ENCODE measurements at regions not wholly inside any gene's neighbourhood (a gene's known extent, or its start where the extent isn't known, plus 50 kb on each side); places are given as distances from the start of the nearest gene placed in this dataset.

DNA sequence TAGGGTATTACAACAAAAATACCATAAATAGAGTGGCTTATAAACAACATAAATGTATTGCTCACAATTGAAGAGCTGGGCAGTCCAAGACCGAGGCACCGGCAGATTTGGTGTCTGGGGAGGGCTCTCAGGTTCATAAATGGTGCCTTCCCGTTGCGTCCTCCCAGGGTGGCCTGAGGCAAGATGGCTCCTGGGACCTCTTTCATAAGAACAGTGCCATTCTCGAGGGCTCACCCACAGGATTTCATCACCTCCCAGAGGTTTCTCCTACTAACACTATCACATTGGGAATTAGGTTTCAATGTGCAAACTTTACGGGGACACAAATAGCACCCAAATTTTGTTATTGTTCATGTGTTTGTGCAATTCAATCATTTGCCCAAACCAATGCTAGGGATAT, 793.5 kb upstream of the HS6ST1 start:
- DNase-seq (ENCODE audit: low read depth in 2 of 2) = no peak

DNA sequence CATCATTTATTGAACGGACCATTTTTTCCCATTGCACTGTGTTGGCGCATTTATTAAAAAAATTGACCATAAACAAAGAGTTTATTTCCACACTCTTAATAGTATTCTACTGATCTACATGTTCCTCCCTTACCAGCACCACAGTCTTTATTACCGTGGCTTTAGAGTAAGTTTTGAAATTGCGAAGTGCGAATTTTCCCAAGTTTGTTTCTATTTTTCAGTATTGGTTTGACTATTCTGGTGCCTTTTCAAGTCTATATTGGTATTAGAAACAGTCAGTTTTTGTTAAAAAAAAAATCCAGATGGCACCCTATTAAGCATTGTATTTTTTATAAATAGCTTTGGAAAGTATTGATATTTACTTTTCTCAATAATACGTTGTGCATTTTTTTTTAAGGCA, 795.1 kb upstream of the HS6ST1 start:
- no peak for DNase-seq (ENCODE audit: low read depth in 2 of 2)

DNA sequence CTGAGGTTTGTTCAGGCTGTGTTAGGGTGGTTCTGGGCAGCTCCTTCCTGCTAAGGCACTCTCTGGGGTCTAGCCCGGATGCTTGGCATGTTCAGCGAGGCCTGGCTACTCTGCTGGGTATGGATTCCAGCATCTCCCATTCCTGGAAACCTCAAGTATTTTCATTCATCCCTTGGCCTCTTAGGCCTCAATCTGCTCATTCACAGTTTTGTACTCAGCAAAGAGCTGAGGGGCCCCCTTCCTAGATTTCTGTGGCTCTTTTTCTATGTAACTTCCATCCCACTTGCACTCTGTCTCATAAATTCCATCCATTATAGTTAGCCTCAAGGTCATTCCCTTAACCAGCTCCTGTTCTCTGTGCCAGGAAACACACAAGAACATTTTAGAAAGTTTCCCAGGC, 798.8 kb upstream of the HS6ST1 start:
- no peak for DNase-seq (ENCODE audit: low read depth in 2 of 2)

DNA sequence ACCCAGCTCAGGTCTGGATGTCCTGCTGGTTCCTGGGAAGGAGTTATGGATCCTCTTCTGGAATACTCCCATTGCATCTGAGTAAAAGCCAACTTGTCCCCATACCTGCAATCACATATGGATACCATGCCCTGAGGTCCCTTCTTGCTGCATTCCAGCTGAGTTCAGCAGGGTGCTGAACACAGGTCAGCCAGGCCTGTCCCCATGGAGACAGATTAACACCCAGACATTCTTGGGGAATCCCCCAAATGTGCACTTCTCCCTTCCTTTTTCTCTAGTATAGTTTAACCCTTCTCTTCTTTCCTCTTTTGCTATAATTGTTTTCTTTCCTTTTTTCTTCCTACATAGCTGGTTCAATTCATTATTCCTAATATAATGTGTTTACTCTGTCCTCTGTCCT, 799.6 kb upstream of the HS6ST1 start:
- no peak for DNase-seq (ENCODE audit: low read depth in 2 of 2)

DNA sequence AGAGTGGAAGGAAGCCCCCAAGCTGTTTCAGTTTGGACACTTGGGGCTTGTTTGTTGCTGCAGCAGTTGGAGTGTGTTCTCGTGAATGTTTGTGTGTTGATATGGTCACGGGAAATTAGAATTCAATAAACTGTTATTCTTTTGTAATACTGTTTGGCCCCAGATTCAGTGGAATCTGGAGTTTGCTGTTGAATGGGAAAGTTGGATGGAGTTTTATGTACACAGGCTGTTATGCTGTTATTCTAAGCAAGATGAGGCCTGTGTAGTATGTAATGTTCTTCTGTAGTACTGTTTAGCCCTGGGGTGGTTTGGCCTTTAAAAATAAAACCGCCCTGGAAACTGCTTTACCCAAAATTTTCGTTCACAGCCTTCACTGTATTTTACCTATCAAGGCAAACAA, 810.4 kb upstream of the HS6ST1 start:
- DNase-seq (ENCODE audit: low read depth in 2 of 2) = no peak

DNA sequence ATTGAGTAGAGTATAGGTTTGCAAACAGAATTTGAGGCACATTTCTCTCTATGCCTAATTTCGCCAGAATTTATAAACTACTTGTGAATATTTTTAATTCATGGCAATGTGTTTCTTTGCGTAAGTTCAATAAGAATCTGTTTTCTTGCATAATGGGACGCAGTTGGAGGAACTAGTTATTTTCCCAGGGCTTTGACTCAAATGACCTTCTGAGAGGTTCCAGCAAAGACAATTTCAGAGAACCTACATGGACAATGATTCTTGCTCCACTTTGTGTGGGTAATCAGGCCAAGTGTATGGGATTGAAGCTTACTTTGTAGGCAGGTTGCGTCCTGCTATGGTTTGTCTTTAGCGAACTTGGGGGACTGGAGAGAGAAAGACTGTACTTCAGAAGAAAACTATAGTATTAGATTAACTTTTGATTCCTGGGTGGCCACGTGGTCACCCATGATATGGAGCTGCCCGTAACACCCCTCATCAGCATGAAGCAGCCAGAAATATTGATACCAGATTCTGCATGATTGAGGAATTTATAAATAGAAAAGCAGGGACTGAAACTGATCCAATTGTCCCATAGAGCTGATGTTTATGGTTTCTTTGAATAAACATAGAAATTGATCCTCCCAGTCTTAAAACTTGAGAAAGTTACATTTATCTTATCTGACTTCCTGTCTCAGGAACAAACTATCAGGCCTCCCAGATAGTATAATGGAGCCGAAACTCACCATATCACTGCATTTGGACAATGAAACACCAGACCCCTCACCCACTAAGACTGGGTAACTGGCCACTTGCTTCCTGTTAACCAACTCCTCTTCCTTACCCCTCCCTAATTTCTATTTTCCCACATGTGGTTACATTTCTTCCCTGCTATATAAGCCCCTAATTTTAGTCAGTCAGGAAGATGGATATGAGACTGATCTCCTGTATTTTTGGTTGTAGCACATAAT, 815.3 kb upstream of the HS6ST1 start:
- DNase-seq (ENCODE audit: low read depth in 2 of 2) = no peak

DNA sequence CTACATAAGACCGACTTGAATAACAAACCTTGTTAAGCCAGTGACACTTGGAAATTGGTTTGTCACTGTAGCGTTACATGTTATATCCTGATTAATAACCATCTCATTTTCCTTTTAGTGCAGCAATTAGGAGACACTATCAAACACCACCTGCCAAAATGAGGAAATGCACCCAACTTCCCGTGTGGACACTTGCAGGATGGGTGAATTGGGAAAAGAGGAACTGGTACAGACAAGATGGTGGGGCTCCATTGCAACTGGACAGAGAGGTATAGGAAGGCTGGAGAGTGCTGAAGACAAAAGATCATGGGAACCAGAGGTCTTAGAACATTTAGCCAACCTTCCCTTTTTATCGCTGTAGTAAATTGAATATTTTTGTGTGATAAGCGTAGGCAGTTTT, 816.3 kb upstream of the HS6ST1 start:
- no peak for DNase-seq (ENCODE audit: low read depth in 2 of 2)

DNA sequence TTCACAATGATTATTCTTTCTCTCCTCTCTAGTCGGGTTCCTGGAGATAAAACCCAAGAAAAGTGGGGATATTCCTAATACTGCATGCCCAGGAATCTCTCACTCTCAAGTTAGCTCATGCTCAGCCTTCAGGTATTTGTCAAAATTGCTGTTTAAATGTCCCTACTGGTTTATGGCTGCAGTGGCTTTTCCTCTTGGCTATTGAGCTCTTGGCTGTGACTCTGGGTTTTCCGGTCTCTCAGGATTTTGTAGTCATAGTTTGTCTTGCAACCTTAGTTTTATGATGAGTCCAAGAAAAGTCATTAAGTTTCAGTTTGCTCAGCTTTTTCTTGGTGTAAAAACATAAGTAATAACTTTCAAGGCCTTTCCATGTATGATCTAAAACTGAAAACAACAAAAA, 820.7 kb upstream of the HS6ST1 start:
- no peak for DNase-seq (ENCODE audit: low read depth in 2 of 2)

DNA sequence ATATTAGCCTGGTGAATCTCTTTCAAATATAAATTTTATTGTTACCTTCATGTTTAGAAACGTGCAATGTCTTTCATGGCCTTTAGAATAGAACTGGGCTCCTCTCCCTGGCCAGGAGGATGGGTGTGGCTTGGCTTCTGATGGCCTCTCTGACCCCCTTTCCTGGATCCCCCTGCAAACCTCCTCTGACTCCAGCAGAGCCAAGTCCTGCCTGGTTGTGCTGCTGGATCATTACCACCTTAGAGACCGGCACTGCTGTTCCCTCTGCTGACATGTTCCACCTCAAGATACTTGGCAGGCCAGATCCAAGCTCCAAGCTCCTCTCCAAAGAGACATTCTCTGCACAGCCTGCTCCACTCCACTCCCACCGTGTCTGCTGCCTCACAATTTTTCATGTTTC, 823.8 kb upstream of the HS6ST1 start:
- DNase-seq (ENCODE audit: low read depth in 2 of 2) = no peak

DNA sequence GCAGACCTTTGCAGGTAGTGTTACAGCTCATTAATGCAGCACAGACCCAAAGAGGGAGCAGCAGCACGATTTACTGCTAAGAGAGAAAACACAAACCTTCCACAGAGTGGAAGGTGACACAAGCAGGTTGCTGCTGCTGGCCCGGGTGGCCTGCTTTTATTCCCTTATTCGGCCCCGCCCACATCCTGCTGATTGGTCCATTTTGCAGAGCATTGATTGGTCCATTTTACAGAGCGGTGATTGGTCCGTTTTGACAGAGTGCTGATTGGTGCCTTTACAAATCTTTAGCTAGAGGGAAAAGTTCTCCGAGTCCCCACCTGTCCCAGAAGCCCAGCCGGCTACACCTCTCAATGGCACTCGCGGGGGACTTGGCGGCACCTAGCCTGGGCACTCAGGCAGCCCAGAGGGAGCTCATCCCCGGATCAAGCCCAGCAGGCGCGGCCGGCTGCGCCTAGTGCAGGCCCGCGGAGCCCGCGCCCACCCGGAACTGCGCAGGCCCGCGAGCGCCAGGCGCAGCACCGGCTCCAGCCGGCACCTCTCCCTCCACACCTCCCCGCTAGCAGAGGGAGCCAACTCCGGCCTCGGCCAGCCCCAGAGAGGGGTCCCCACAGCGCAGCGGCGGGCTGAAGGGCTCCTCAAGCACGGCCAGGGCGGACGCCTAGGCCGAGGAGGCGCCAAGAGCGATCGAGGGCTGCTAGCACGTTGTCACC, 825.6 kb upstream of the HS6ST1 start:
- DNase-seq (ENCODE audit: low read depth in 2 of 2) = no peak

DNA sequence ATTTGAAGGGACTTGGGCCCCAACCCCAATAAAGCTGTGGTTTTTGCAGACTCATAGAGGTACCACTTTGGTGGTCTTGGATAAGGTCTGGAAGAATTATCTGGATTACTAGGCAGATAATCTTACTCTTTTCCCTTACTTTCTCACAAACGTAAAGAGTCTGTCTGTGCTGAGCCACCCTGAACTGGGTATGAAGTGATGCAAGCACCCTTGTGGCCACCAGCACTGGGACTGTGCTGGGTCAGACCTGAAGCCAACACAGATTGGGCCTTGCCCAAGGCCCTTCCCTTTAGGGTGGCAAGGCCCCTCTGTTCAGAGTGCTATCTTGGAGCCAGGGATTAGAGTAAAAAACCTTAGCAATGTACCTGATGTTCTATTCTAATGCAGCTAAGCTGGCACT, 827.0 kb upstream of the RAB6C start:
- no peak for DNase-seq (ENCODE audit: low read depth in 2 of 2)

DNA sequence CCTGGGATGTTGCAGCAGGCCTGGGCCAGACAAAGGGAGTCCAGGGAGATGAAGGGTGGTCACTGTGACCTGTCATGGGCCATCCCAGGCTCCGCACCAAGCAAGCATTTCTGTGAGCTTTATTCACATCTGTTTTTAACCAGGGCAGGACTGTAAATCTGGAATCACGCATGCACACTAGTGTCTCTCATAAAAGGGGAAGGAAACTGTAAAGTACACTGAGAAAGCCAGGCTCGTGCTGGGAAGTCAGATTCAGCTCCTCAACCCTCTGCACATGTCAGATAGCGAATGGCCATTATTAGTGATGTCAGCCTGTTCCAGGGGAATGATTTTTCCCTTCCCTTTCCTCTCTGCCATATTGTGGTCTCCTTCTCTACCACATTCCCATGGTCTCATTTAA, 818.6 kb upstream of the RAB6C start:
- no peak for DNase-seq (ENCODE audit: low read depth in 2 of 2)

DNA sequence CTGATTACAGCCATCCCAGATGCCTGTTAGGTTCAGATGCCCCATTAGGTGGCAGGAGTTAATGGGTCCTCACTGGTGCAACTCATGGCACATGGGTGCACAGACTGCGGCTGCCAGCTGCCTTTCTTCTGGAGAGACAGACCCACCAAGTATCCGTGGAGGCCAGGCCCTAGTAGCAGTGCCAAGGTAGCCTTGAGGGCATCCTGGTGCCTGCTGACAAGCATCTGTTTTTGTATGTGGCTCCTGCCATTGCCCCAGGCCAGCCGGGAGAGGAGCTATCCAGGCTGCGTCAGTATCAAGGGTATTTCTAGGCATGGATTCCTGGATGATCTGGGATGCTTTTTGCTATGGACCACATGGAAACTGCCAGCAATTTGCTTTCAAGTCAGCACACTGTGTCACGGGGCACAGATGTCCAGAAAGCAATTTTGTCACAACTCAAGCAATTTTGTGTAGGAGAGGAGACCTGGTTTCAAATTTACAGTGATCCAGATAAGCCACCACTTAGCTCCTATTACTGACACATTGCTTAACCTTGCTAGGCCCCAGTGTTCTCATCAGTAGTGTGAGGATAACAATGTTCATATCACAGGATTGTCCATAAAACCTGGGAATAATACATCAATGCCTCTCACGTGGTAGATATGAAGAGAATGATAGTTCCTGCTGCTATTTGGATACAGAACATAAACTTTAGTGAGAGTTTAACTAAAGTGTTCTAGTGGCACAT, 815.1 kb upstream of the RAB6C start:
- no peak for DNase-seq (ENCODE audit: low read depth in 2 of 2)

DNA sequence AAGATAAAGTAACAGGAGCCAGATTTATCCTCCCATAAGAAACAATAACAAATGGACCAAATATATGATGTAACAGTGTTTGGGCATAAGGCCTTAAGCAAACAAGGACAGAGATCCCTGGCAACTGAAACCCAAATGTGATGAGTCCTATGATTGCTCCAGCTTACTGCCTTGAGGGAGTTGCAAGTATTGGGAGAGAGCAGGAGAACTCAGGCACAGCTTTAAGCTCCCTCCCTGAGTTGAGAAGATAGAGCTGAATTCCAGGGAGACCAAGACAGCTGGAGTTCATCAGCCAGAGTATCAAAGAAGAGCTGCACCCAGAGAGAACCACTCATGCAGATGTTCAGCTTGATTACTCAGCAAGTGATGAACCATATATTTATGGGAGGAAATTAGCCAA, 814.5 kb upstream of the RAB6C start:
- no peak for DNase-seq (ENCODE audit: low read depth in 2 of 2)

DNA sequence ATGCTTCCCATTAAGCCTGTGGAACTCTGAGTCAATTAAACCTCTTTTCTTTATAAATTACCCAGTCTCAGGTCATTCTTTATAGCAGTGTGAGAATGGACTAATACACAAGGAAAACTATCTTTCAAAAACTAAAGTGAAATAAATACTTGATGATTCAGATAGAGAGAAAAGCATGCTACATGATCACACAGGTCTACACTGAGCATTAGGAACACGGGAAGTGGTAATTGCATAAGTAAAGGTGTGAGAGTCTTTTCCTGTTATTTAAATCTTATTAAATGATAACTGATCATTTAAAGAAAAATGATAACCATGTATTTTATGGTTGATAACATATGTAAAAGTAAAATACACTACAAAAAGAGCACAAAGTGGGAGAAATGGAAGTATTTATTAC, 812.0 kb upstream of the RAB6C start:
- DNase-seq (ENCODE audit: low read depth in 2 of 2) = no peak

DNA sequence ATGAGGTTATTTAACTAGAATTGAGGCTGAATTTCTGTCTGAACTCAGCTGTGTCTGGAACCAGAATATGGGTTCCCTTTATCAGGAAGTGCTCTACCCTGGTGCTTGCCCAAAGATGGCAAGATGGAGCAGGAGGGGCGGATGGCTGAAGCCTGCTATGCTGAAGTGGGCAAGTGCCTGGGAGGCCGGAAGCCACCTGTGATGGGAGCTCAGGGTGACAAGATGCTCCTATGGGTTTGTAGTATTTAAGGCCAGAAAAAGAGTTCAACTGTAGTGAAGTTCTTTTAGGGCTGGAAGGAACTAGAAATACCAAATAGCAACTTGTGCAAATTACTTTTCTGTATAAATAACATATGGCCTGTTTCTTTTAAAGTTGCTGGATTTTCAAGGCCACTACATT, 808.9 kb upstream of the RAB6C start:
- DNase-seq (ENCODE audit: low read depth in 2 of 2) = no peak

DNA sequence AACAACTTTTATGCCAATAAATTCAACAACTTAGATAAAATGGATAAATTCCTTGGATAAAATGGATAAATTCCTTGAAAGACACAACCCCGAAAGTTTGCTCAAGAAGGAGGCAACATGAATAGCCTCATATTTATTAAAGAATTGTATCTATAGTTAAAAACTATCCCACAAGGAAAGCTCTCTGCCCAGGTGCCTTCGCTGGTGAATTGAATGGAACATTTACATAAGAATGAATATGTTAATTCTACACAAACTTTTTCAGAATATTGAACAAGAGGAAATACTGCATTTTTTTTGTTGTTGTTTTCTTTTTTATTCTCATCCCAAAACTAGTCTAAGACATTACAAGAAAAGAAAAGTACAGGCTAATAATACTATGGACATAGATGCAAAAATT, 805.3 kb upstream of the RAB6C start:
- no peak for DNase-seq (ENCODE audit: low read depth in 2 of 2)

DNA sequence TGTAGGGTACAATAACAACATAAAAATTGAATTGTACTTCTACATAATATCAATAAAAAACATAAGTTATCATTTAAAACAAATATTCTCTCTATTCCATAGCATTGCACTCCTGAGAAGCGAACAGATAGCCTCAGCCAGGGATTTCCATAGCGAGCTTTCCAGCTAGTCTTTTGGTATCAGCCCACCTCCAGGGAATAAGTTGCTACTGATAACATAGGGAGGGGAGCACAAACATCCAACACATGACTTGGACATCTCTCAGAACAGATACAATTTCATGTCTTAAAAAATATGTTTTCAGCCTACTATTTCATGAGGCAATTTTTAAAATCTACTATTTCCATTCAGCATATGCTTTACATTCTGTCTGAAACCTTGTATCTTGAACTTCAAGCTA, 804.4 kb upstream of the RAB6C start:
- DNase-seq (ENCODE audit: low read depth in 2 of 2) = no peak

DNA sequence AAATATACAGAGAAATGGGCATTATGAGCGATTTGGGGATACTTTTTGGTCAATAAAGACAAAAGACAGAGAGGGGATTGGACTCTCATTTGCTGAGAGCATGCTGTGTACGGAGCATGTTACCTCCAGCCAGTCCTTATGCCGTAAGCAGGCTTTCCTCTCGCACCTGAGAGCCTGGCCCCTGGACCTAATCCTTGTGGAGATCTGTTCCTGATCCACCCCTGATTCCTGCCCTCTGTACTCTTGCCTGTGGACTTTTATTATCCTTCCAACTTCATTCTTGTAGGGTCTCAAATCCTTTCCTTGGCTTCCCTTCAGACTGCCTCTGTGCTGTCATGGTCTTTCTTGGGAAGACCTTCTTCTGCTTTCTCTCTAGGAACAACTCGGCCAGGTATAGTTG, 803.1 kb upstream of the RAB6C start:
- DNase-seq (ENCODE audit: low read depth in 2 of 2) = no peak

DNA sequence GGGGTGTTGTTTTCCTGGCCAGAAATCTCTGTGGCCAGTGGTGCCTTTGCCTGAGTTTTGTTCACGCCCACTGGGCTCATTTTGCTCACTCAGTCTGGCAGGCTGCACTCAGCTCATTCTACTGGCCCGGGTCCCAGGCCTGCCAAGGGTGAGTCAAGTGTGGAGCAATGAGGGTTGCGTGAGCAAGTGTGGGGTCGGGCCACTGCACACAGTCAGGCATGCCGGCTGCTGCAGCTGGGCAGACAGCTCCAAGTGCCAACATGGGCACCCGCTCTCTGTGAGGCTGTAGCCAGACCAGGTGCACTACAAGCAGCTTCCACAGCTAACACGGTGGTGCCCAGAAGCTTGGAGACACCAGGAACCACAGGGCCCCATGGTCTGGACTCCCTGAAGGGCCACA, 801.1 kb upstream of the RAB6C start:
- no peak for DNase-seq (ENCODE audit: low read depth in 2 of 2)

DNA sequence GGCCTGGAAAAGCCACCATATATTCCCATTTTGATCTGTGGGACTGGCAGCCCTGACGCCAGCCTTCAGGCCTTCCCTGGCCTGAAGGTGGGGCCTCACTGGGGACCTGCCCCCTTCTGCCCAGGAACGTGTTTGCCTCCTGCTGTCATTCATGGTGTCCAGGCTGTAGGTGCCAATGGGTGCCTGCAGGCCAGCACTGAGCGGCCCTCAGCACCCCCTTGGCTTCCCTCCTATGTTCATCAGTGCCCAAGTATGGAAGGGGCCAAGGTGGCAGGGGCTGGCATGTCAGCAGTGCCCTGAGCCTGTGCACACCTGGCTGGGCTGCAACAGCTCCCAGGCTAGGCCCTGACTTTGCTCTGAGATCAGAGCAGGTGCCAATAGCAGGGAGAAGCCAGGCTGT, 800.3 kb upstream of the RAB6C start:
- no peak for DNase-seq (ENCODE audit: low read depth in 2 of 2)

DNA sequence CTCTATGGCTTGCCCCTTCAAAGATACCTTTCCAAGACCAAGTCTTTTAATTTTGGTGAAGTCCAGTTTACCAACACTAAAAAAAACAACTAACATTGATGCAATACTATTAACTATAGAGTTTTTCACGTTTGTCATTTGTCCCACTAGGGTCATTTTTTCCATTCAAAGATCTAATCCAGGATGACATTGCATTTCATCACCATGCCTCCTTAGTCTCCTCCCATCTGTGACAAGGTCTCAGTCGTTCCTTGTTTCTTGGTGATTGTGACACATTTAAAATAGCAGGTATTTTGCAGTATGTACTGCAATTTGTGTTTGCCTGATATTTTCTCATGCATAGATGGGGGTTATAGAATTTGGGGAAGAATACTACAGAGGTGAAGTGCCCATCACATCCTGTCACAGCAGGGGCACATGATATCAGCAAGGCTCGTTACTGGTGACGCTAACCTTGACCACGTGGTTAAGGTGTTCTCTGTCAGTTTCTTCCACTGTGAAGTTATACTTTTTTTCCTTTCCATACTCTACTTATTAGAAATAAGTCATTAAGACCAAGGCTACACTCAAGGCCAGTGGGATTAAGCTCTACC, 799.2 kb upstream of the RAB6C start:
- no peak for DNase-seq (ENCODE audit: low read depth in 2 of 2)
